Sigmoid colon (tissue), 4 donors: ENCODE measurements at regions not wholly inside any gene's neighbourhood (a gene's known extent, or its start where the extent isn't known, plus 50 kb on each side); places are given as distances from the start of the nearest gene placed in this dataset.

ENCODE experiments used
- POLR2A ChIP-seq, 2 donors: fragments of 450-650 bp; IDR thresholded peaks; one replicate each; pipeline ENCODE4 v1.6.1; 2016; ENCODE audit warnings: antibody characterized with exemption in 2 of 2, mild to moderate bottlenecking in 2 of 2, moderate library complexity in 2 of 2
- POLR2AphosphoS5 ChIP-seq, 4 donors: sonication (generic); formaldehyde crosslinking; IDR thresholded peaks; one replicate each; pipeline ENCODE4 v1.6.1; 2017; ENCODE audit warnings: antibody characterized with exemption in 4 of 4
- TF ChIP-seq, protein P1 (sequence below), 4 experiments: fragments of 450-650 bp in 3 of 4; fragments of 200-600 bp in 1 of 4; IDR thresholded peaks; one replicate each; pipeline ENCODE4 v1.5.1; 2016 to 2019; ENCODE audit warnings: antibody characterized with exemption in 4 of 4, mild to moderate bottlenecking in 3 of 4, moderate library complexity in 2 of 4

DNA sequence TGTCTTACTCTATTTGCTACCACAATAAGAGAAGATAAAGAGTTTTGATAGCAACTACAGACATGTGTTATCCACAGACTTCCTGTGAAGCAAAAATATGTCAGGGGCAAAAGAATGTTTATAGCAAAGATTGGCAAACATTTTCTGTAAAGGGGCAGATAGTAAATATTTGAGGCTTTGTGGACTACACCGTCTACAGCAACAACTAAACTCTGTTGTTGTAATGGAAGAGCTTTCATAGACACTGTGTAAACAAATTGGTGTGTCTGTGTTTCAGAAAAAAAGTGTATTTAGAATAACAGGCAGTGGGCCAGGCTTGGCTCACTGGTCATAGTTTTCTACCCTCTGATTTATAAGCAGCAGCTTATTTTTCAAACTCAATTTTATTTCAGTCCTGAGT is 521.4 kb downstream of the ANKRD7 start:
- no peak for TF ChIP-seq POLR2A (IDR thresholded peaks at IDR 0.05)
- no peak for TF ChIP-seq POLR2AphosphoS5 (IDR thresholded peaks at IDR 0.05)
- TF ChIP-seq, protein P1, sequence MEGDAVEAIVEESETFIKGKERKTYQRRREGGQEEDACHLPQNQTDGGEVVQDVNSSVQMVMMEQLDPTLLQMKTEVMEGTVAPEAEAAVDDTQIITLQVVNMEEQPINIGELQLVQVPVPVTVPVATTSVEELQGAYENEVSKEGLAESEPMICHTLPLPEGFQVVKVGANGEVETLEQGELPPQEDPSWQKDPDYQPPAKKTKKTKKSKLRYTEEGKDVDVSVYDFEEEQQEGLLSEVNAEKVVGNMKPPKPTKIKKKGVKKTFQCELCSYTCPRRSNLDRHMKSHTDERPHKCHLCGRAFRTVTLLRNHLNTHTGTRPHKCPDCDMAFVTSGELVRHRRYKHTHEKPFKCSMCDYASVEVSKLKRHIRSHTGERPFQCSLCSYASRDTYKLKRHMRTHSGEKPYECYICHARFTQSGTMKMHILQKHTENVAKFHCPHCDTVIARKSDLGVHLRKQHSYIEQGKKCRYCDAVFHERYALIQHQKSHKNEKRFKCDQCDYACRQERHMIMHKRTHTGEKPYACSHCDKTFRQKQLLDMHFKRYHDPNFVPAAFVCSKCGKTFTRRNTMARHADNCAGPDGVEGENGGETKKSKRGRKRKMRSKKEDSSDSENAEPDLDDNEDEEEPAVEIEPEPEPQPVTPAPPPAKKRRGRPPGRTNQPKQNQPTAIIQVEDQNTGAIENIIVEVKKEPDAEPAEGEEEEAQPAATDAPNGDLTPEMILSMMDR (IDR thresholded peaks at IDR 0.05) = no peak
